ENCODE measurements at regions not wholly inside any gene's neighbourhood (a gene's known extent, or its start where the extent isn't known, plus 50 kb on each side); places are given as distances from the start of the nearest gene placed in this dataset.

DNA sequence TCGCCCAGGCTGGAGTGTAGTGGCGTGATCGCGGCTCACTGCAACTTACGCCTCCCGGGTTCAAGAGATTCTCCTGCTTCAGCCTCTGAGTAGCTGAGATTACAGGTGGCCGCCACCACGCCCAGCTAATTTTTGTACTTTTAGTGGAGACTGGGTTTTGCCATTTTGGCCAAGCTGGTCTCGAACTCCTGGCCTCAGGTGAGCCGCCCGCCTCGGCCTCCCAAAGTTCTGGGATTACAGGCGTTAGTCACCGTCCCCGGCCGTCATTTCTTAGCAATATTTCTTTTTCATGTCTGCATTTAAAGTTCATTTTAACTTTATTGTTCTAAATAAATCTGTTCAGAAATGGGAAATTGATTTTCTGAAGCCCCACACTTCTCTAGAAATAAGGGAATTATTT is 597.3 kb upstream of the DDX18 start:
- Histone ChIP-seq H3K9ac (ENCODE audit: low read length in 3 of 3) (no peak overlapping the region), H3K36me3 (ENCODE audit: control insufficient read depth in 2 of 3, insufficient read depth in 3 of 3, low read length in 3 of 3) (no peaks in the 10 kb centered on the region), H3K27me3 (ENCODE audit: control insufficient read depth, insufficient read depth, low read length) (no peaks in the 10 kb centered on the region), H3K27ac (ENCODE audit: low read depth in 2 of 2, low read length in 2 of 2) (no peak overlapping the region), H3K9me3 (ENCODE audit: control insufficient read depth in 2 of 3, insufficient read depth in 1 of 3, low read length in 3 of 3) (no peaks in the 10 kb centered on the region), H3K4me1 (ENCODE audit: control insufficient read depth in 2 of 3, insufficient read depth in 2 of 3, low read depth in 1 of 3, low read length in 3 of 3) (no peaks in the 10 kb centered on the region), H3K4me3 (ENCODE audit: low read length in 3 of 3) (no peak overlapping the region)
- FAIRE-seq = no peak
- intact Hi-C loops (cut with DNase I) = no loop called here
- TF ChIP-seq CTCF (IDR thresholded peaks at IDR 0.05; ENCODE audit: borderline replicate concordance, extremely low read depth, insufficient read depth) = no peak
- DNase-seq = no peak

- Histone ChIP-seq H3K27me3 (ENCODE audit: control insufficient read depth, insufficient read depth, low read length) (no peaks in the 10 kb centered on the region), H3K9me3 (ENCODE audit: control insufficient read depth in 2 of 3, insufficient read depth in 1 of 3, low read length in 3 of 3) (no peaks in the 10 kb centered on the region), H3K4me3 (ENCODE audit: low read length in 3 of 3) (no peak overlapping the region), H3K36me3 (ENCODE audit: control insufficient read depth in 2 of 3, insufficient read depth in 3 of 3, low read length in 3 of 3) (no peaks in the 10 kb centered on the region), H3K4me1 (ENCODE audit: control insufficient read depth in 2 of 3, insufficient read depth in 2 of 3, low read depth in 1 of 3, low read length in 3 of 3) (no peaks in the 10 kb centered on the region), H3K9ac (ENCODE audit: low read length in 3 of 3) (no peak overlapping the region), H3K27ac (ENCODE audit: low read depth in 2 of 2, low read length in 2 of 2) (no peak overlapping the region)
- no peak for DNase-seq
- no peak for FAIRE-seq
- intact Hi-C loops (cut with DNase I) = no loop called here
- TF ChIP-seq CTCF (IDR thresholded peaks at IDR 0.05; ENCODE audit: borderline replicate concordance, extremely low read depth, insufficient read depth) = no peak
Measured at GRCh38 chr2:117222809-117223208, 591.7 kb upstream of the DDX18 start.

DNA sequence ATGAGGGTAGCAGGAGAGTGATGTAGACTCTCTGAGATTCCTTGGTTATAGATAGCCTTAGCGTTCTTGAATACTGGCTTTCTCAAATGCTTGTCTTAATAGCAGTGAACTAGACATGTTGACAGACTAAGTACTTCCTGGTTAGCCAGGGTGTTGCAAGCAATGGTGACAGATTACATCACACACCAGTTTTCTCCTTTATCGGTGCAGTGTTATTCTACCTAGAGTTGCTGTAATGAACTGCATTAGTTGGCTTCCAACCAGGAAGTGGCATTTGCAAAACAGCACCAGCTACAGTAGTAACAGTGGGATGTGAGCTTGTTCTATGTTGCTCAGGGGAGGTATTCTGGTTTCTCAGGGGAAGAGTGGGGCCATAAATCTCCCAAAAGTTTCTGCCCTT is 582.2 kb upstream of the DDX18 start:
- Histone ChIP-seq H3K36me3 (ENCODE audit: control insufficient read depth in 2 of 3, insufficient read depth in 3 of 3, low read length in 3 of 3) (no peaks in the 10 kb centered on the region), H3K27me3 (ENCODE audit: control insufficient read depth, insufficient read depth, low read length) (no peaks in the 10 kb centered on the region), H3K4me1 (ENCODE audit: control insufficient read depth in 2 of 3, insufficient read depth in 2 of 3, low read depth in 1 of 3, low read length in 3 of 3) (no peaks in the 10 kb centered on the region), H3K27ac (ENCODE audit: low read depth in 2 of 2, low read length in 2 of 2) (no peak overlapping the region), H3K4me3 (ENCODE audit: low read length in 3 of 3) (no peak overlapping the region), H3K9ac (ENCODE audit: low read length in 3 of 3) (no peak overlapping the region), H3K9me3 (ENCODE audit: control insufficient read depth in 2 of 3, insufficient read depth in 1 of 3, low read length in 3 of 3) (no peaks in the 10 kb centered on the region)
- TF ChIP-seq CTCF (IDR thresholded peaks at IDR 0.05; ENCODE audit: borderline replicate concordance, extremely low read depth, insufficient read depth) = no peak
- FAIRE-seq = no peak
- DNase-seq = peak in 2 of 5 donors; percentile 7
- intact Hi-C loops (cut with DNase I) = no loop called here

- Histone ChIP-seq H3K4me3 (ENCODE audit: low read length in 3 of 3) (no peak overlapping the region), H3K36me3 (ENCODE audit: control insufficient read depth in 2 of 3, insufficient read depth in 3 of 3, low read length in 3 of 3) (no peaks in the 10 kb centered on the region), H3K27ac (ENCODE audit: low read depth in 2 of 2, low read length in 2 of 2) (no peak overlapping the region), H3K9ac (ENCODE audit: low read length in 3 of 3) (no peak overlapping the region), H3K9me3 (ENCODE audit: control insufficient read depth in 2 of 3, insufficient read depth in 1 of 3, low read length in 3 of 3) (peaks cover 0 to 3% (median 2%) of the 10 kb centered on the region in 3 donors), H3K27me3 (ENCODE audit: control insufficient read depth, insufficient read depth, low read length) (no peaks in the 10 kb centered on the region), H3K4me1 (ENCODE audit: control insufficient read depth in 2 of 3, insufficient read depth in 2 of 3, low read depth in 1 of 3, low read length in 3 of 3) (no peaks in the 10 kb centered on the region)
- no peak for DNase-seq
- FAIRE-seq = no peak
- intact Hi-C loops (cut with DNase I) = no loop called here
- TF ChIP-seq CTCF (IDR thresholded peaks at IDR 0.05; ENCODE audit: borderline replicate concordance, extremely low read depth, insufficient read depth) = no peak
Measured at GRCh38 chr2:117257362-117257761, 557.1 kb upstream of the DDX18 start.

Measured in kidney (tissue), 13 donors.